HG02885 (cell line): ENCODE measurements at regions not wholly inside any gene's neighbourhood (a gene's known extent, or its start where the extent isn't known, plus 50 kb on each side); places are given as distances from the start of the nearest gene placed in this dataset.
"Not testable (repeated sequence)": the region's sequence is repeated elsewhere in the genome, so short reads cannot be mapped to it uniquely, and the experiment has no call there.

Experiments used
- ATAC-seq: cut with Tn5 transposase; IDR thresholded peaks from one replicate; pipeline ENCODE4 v1.9.1; 2021; ENCODE audit warnings: mild to moderate bottlenecking; ENCODE audit not compliant: unreplicated experiment, poor library complexity

- ATAC-seq, result no peak
Observed at GRCh38 chr2:168300460-168300859, 53.1 kb upstream of the STK39 start.

GRCh38 chr2:168304024-168304681 is 56.8 kb upstream of the STK39 start:
- no peak for ATAC-seq

GRCh38 chr2:168307379-168307778 is 60.0 kb upstream of the STK39 start:
- ATAC-seq, result no peak

- ATAC-seq, result no peak
Observed at GRCh38 chr2:168310580-168310979, 63.2 kb upstream of the STK39 start.

- ATAC-seq, result no peak
Observed at GRCh38 chr2:168311261-168311910, 64.0 kb upstream of the STK39 start.

- no peak for ATAC-seq
Observed at GRCh38 chr2:168312036-168312822, 64.8 kb upstream of the STK39 start.

GRCh38 chr2:168314236-168314635 is 66.8 kb upstream of the STK39 start:
- no peak for ATAC-seq

GRCh38 chr2:168315331-168316072 is 68.1 kb upstream of the STK39 start:
- ATAC-seq, result no peak

- no peak for ATAC-seq
Observed at GRCh38 chr2:168316073-168316440, 68.7 kb upstream of the STK39 start.

- ATAC-seq, result no peak
Observed at GRCh38 chr2:168317282-168317681, 69.9 kb upstream of the STK39 start.

GRCh38 chr2:168320267-168320666 is 72.9 kb upstream of the STK39 start:
- ATAC-seq, result no peak

- ATAC-seq, result no peak
Observed at GRCh38 chr2:168322325-168323007, 75.1 kb upstream of the STK39 start.

GRCh38 chr2:168323529-168324021 is 76.2 kb upstream of the STK39 start:
- no peak for ATAC-seq

GRCh38 chr2:168326572-168326971 is 79.2 kb upstream of the STK39 start:
- ATAC-seq, result no peak

- ATAC-seq, result no peak
Observed at GRCh38 chr2:168327328-168327727, 79.9 kb upstream of the STK39 start.

GRCh38 chr2:168328421-168328820 is 81.0 kb upstream of the STK39 start:
- ATAC-seq, result no peak

- no peak for ATAC-seq
Observed at GRCh38 chr2:168330624-168331423, 83.4 kb upstream of the STK39 start.

- not testable (repeated sequence) for ATAC-seq
Observed at GRCh38 chr2:168335254-168335653, 87.9 kb upstream of the STK39 start.

GRCh38 chr2:168336786-168337388 is 89.5 kb upstream of the STK39 start:
- peak; percentile 75 for ATAC-seq
